ENCODE measurements at regions not wholly inside any gene's neighbourhood (a gene's known extent, or its start where the extent isn't known, plus 50 kb on each side); places are given as distances from the start of the nearest gene placed in this dataset.

- no peaks in the 10 kb centered on the region for H3K36me3 ChIP-seq (ENCODE audit: insufficient read depth, low read length)
- H3K27me3 ChIP-seq (ENCODE audit: insufficient read depth, low read length), result no peaks in the 10 kb centered on the region
- no peak overlapping the region for H3K4me3 ChIP-seq (ENCODE audit: low read length)
- no peak overlapping the region for H3K27ac ChIP-seq (ENCODE audit: low read depth, low read length)
- no peaks in the 10 kb centered on the region for H3K4me1 ChIP-seq (ENCODE audit: insufficient read depth, low read length)
- no peaks in the 10 kb centered on the region for H3K9me3 ChIP-seq (ENCODE audit: insufficient read depth, low read depth, low read length)
- H3K9ac ChIP-seq (ENCODE audit: low read depth, low read length), result no peak overlapping the region
- WGBS, result 90% methylated on average over 4 of the region's 4 CpGs
Measured at GRCh38 chr15:91698241-91698640, 155.3 kb upstream of the SLCO3A1 start.

GRCh38 chr15:91699741-91700140 is 153.8 kb upstream of the SLCO3A1 start:
- no peaks in the 10 kb centered on the region for H3K9me3 ChIP-seq (ENCODE audit: insufficient read depth, low read depth, low read length)
- no peaks in the 10 kb centered on the region for H3K27me3 ChIP-seq (ENCODE audit: insufficient read depth, low read length)
- no peak overlapping the region for H3K4me3 ChIP-seq (ENCODE audit: low read length)
- H3K27ac ChIP-seq (ENCODE audit: low read depth, low read length), result no peak overlapping the region
- WGBS, result 80% methylated on average over 1 of the region's 1 CpG
- no peaks in the 10 kb centered on the region for H3K4me1 ChIP-seq (ENCODE audit: insufficient read depth, low read length)
- H3K9ac ChIP-seq (ENCODE audit: low read depth, low read length), result no peak overlapping the region
- no peaks in the 10 kb centered on the region for H3K36me3 ChIP-seq (ENCODE audit: insufficient read depth, low read length)

- 100% methylated on average over 1 of the region's 2 CpGs for WGBS
- H3K4me1 ChIP-seq (ENCODE audit: insufficient read depth, low read length), result no peaks in the 10 kb centered on the region
- H3K27ac ChIP-seq (ENCODE audit: low read depth, low read length), result no peak overlapping the region
- H3K36me3 ChIP-seq (ENCODE audit: insufficient read depth, low read length), result no peaks in the 10 kb centered on the region
- H3K4me3 ChIP-seq (ENCODE audit: low read length), result no peak overlapping the region
- H3K9ac ChIP-seq (ENCODE audit: low read depth, low read length), result no peak overlapping the region
- no peaks in the 10 kb centered on the region for H3K9me3 ChIP-seq (ENCODE audit: insufficient read depth, low read depth, low read length)
- no peaks in the 10 kb centered on the region for H3K27me3 ChIP-seq (ENCODE audit: insufficient read depth, low read length)
Measured at GRCh38 chr15:91703274-91703673, 150.2 kb upstream of the SLCO3A1 start.

- no peak overlapping the region for H3K9ac ChIP-seq (ENCODE audit: low read depth, low read length)
- H3K4me1 ChIP-seq (ENCODE audit: insufficient read depth, low read length), result no peaks in the 10 kb centered on the region
- H3K27ac ChIP-seq (ENCODE audit: low read depth, low read length), result no peak overlapping the region
- no peaks in the 10 kb centered on the region for H3K9me3 ChIP-seq (ENCODE audit: insufficient read depth, low read depth, low read length)
- H3K4me3 ChIP-seq (ENCODE audit: low read length), result no peak overlapping the region
- no peaks in the 10 kb centered on the region for H3K36me3 ChIP-seq (ENCODE audit: insufficient read depth, low read length)
- WGBS, result 92% methylated on average over 5 of the region's 5 CpGs
- H3K27me3 ChIP-seq (ENCODE audit: insufficient read depth, low read length), result no peaks in the 10 kb centered on the region
Measured at GRCh38 chr15:91704343-91704742, 149.2 kb upstream of the SLCO3A1 start.

DNA sequence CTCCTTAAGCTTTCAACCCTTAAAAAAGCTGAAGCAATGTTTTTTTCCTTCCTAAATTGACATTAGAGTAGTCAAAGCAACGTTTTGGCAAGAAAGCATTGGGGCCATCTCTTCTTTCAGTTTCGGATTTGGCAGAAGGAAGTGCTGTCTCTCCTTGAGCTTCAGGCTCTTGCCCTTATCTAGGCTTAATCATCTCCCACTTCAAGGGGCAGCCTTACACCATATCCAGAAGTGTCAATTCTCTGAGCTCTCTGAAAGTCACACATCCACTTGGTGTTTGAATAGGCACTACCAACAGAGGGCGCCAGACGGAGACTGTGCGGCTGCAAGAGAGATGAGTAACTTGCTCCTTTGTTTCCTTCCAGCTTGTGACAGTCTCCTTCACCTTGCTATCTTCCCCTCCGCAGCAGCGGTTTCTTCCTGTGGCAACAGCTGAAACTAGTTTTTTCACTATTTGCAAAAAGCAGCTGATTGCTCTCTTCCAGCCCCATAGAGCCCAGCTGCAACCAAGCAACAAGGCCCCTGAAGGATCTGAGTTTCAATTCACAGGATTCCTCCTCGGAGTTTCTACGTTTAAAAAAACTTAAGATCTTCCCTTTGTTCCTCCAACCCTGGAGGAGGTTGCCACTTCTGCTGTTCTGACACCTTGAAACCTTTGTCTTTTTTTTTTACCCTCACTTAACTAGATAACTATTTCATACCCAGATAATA is 147.0 kb upstream of the SLCO3A1 start:
- no peak overlapping the region for H3K4me3 ChIP-seq (ENCODE audit: low read length)
- H3K4me1 ChIP-seq (ENCODE audit: insufficient read depth, low read length), result no peaks in the 10 kb centered on the region
- 31% methylated on average over 9 of the region's 9 CpGs for WGBS
- no peaks in the 10 kb centered on the region for H3K9me3 ChIP-seq (ENCODE audit: insufficient read depth, low read depth, low read length)
- H3K9ac ChIP-seq (ENCODE audit: low read depth, low read length), result no peak overlapping the region
- no peaks in the 10 kb centered on the region for H3K27me3 ChIP-seq (ENCODE audit: insufficient read depth, low read length)
- no peaks in the 10 kb centered on the region for H3K36me3 ChIP-seq (ENCODE audit: insufficient read depth, low read length)
- H3K27ac ChIP-seq (ENCODE audit: low read depth, low read length), result no peak overlapping the region

GRCh38 chr15:91710080-91710698 is 143.3 kb upstream of the SLCO3A1 start:
- Histone ChIP-seq H3K9ac (ENCODE audit: low read depth, low read length) (no peak overlapping the region), H3K4me3 (ENCODE audit: low read length) (no peak overlapping the region), H3K4me1 (ENCODE audit: insufficient read depth, low read length) (no peaks in the 10 kb centered on the region), H3K9me3 (ENCODE audit: insufficient read depth, low read depth, low read length) (no peaks in the 10 kb centered on the region), H3K27ac (ENCODE audit: low read depth, low read length) (no peak overlapping the region), H3K27me3 (ENCODE audit: insufficient read depth, low read length) (no peaks in the 10 kb centered on the region), H3K36me3 (ENCODE audit: insufficient read depth, low read length) (no peaks in the 10 kb centered on the region)
- WGBS, result 83% methylated on average over 3 of the region's 3 CpGs

DNA sequence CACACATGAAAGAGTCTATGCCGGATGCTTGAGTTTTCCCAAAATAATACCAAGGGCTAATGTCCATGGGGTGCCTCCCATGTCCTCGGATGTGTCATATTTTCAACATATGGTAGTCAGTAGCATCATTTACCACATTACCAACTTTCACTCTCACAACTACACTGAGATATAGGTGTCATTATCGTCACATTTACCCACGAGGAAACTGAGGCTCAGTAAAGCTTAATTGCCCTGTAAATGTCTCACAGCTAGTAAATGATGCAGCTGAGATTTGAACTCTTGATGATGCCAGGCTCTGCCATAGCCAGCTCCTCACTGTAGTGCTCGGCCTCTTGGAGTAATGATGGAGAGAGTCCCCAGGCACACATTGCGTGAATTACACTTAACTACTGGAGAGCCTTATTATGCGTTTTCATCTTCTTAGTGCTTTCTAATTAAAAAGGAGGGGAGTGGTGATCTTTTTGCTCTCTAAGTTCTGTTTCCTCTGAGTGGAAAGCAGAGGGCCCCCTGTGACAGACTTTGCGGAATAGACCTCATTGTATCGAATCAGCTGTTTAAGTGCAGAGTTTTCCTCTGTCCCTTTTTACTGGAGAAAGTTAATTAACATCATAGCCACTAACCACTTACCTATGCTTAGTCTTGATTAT is 142.0 kb upstream of the SLCO3A1 start:
- no peak overlapping the region for H3K4me3 ChIP-seq (ENCODE audit: low read length)
- H3K36me3 ChIP-seq (ENCODE audit: insufficient read depth, low read length), result no peaks in the 10 kb centered on the region
- 94% methylated on average over 9 of the region's 9 CpGs for WGBS
- no peaks in the 10 kb centered on the region for H3K4me1 ChIP-seq (ENCODE audit: insufficient read depth, low read length)
- H3K27me3 ChIP-seq (ENCODE audit: insufficient read depth, low read length), result no peaks in the 10 kb centered on the region
- H3K27ac ChIP-seq (ENCODE audit: low read depth, low read length), result no peak overlapping the region
- no peak overlapping the region for H3K9ac ChIP-seq (ENCODE audit: low read depth, low read length)
- H3K9me3 ChIP-seq (ENCODE audit: insufficient read depth, low read depth, low read length), result no peaks in the 10 kb centered on the region

DNA sequence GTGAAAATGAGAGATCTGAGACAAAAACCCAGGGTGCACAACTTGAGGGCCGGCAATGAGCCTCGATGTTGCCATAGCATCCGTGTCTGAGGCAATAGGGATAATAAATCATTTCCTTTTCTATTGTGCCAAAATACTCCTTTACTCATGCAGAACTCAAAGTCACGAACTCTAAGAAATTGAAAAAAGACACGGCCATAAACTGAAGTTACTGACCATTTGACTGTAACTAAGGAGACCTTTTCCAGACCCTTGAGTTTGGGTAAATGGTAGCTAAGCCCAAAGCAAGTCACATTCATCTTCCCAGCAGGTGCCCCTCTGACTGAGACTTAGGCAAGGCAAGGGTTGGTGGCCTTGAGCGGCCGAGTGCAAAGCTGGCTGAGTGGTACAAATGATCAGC is 141.2 kb upstream of the SLCO3A1 start:
- WGBS, result 94% methylated on average over 7 of the region's 7 CpGs
- H3K27me3 ChIP-seq (ENCODE audit: insufficient read depth, low read length), result no peaks in the 10 kb centered on the region
- H3K36me3 ChIP-seq (ENCODE audit: insufficient read depth, low read length), result no peaks in the 10 kb centered on the region
- no peak overlapping the region for H3K9ac ChIP-seq (ENCODE audit: low read depth, low read length)
- no peaks in the 10 kb centered on the region for H3K9me3 ChIP-seq (ENCODE audit: insufficient read depth, low read depth, low read length)
- H3K27ac ChIP-seq (ENCODE audit: low read depth, low read length), result no peak overlapping the region
- H3K4me3 ChIP-seq (ENCODE audit: low read length), result no peak overlapping the region
- H3K4me1 ChIP-seq (ENCODE audit: insufficient read depth, low read length), result no peaks in the 10 kb centered on the region

DNA sequence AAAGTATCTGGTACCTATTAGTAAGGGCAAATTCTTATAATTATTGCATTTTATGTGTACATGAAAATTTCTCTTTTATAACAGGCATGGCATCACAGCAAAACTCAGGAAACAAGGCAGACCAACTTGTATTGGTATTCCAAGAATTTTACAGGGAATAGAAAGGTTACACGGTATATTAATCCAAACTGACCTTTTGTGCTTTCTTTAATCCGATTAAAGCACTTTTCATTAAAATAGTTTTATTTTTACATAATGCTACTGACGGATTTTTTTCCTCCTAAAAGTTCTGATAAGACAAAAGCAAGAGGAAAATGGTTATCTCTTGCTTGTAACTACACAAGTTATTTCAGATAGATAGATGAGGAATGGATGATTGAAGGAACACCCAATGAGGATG is 137.0 kb upstream of the SLCO3A1 start:
- WGBS, result 77% methylated on average over 3 of the region's 3 CpGs
- Histone ChIP-seq H3K9me3 (ENCODE audit: insufficient read depth, low read depth, low read length) (no peaks in the 10 kb centered on the region), H3K27ac (ENCODE audit: low read depth, low read length) (no peak overlapping the region)

DNA sequence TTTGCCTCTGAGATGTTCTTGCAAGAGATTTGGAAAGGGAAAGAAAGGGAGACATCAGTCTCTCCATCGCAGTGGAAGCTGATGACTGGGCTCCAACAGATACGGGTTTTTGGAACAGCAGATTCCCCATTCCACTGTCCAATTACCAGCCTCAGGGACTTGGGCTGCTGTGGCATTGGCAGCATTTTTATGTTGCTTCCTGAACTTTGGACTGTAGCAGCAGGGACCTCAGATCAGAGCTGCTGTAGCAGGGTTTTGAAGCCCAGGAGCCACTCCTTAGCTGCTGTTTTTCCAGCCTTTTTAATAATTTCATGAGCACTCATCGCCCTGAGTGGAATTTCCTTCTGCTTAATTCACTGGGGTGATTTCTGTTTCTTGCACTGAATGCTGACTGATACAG is 135.7 kb upstream of the SLCO3A1 start:
- no peaks in the 10 kb centered on the region for H3K36me3 ChIP-seq (ENCODE audit: insufficient read depth, low read length)
- no peak overlapping the region for H3K27ac ChIP-seq (ENCODE audit: low read depth, low read length)
- no peaks in the 10 kb centered on the region for H3K27me3 ChIP-seq (ENCODE audit: insufficient read depth, low read length)
- no peaks in the 10 kb centered on the region for H3K4me1 ChIP-seq (ENCODE audit: insufficient read depth, low read length)
- H3K4me3 ChIP-seq (ENCODE audit: low read length), result no peak overlapping the region
- WGBS, result 95% methylated on average over 3 of the region's 3 CpGs
- H3K9me3 ChIP-seq (ENCODE audit: insufficient read depth, low read depth, low read length), result no peaks in the 10 kb centered on the region
- no peak overlapping the region for H3K9ac ChIP-seq (ENCODE audit: low read depth, low read length)

More for the DNA sequence above, 137.0 kb upstream of the SLCO3A1 start:
- Histone ChIP-seq H3K9ac (ENCODE audit: low read depth, low read length) (no peak overlapping the region), H3K4me1 (ENCODE audit: insufficient read depth, low read length) (no peaks in the 10 kb centered on the region), H3K4me3 (ENCODE audit: low read length) (no peak overlapping the region), H3K27me3 (ENCODE audit: insufficient read depth, low read length) (no peaks in the 10 kb centered on the region), H3K36me3 (ENCODE audit: insufficient read depth, low read length) (no peaks in the 10 kb centered on the region)

GRCh38 chr15:91723959-91724358 is 129.5 kb upstream of the SLCO3A1 start:
- H3K9ac ChIP-seq (ENCODE audit: low read depth, low read length), result no peak overlapping the region
- H3K4me3 ChIP-seq (ENCODE audit: low read length), result no peak overlapping the region
- no peaks in the 10 kb centered on the region for H3K9me3 ChIP-seq (ENCODE audit: insufficient read depth, low read depth, low read length)
- no peaks in the 10 kb centered on the region for H3K4me1 ChIP-seq (ENCODE audit: insufficient read depth, low read length)
- no peak overlapping the region for H3K27ac ChIP-seq (ENCODE audit: low read depth, low read length)
- H3K27me3 ChIP-seq (ENCODE audit: insufficient read depth, low read length), result no peaks in the 10 kb centered on the region
- WGBS, result 93% methylated on average over 6 of the region's 6 CpGs
- no peaks in the 10 kb centered on the region for H3K36me3 ChIP-seq (ENCODE audit: insufficient read depth, low read length)
